HG03354 (cell line): ENCODE measurements at regions not wholly inside any gene's neighbourhood (a gene's known extent, or its start where the extent isn't known, plus 50 kb on each side); places are given as distances from the start of the nearest gene placed in this dataset.

Source experiments
- ATAC-seq: cut with Tn5 transposase; IDR thresholded peaks from one replicate; pipeline ENCODE4 v1.9.1; 2021; ENCODE audit warnings: mild to moderate bottlenecking; ENCODE audit not compliant: unreplicated experiment, poor library complexity, severe bottlenecking

- no peak for ATAC-seq
These were observed 1282.0 kb downstream of the PCDH7 start for GRCh38 chr4:32002037-32002747.

GRCh38 chr4:32003548-32003947 is 1283.4 kb downstream of the PCDH7 start:
- no peak for ATAC-seq

GRCh38 chr4:32010221-32010620 is 1290.1 kb downstream of the PCDH7 start:
- ATAC-seq = no peak

- no peak for ATAC-seq
These were observed 1301.9 kb downstream of the PCDH7 start for GRCh38 chr4:32022071-32022470.

- no peak for ATAC-seq
These were observed 1305.8 kb downstream of the PCDH7 start for GRCh38 chr4:32025851-32026459.

GRCh38 chr4:32030406-32030805 is 1310.2 kb downstream of the PCDH7 start:
- ATAC-seq = no peak

- no peak for ATAC-seq
These were observed 1310.9 kb downstream of the PCDH7 start for GRCh38 chr4:32031026-32031425.

- ATAC-seq = no peak
These were observed 1312.0 kb downstream of the PCDH7 start for GRCh38 chr4:32032136-32032672.

GRCh38 chr4:32037399-32037798 is 1317.2 kb downstream of the PCDH7 start:
- ATAC-seq = no peak

GRCh38 chr4:32042486-32043247 is 1322.5 kb downstream of the PCDH7 start:
- ATAC-seq = no peak

- no peak for ATAC-seq
These were observed 1323.1 kb downstream of the PCDH7 start for GRCh38 chr4:32043248-32043633.

GRCh38 chr4:32061916-32062315 is 1341.7 kb downstream of the PCDH7 start:
- ATAC-seq = no peak

GRCh38 chr4:32073542-32073941 is 1353.4 kb downstream of the PCDH7 start:
- ATAC-seq = no peak

GRCh38 chr4:32087211-32087610 is 1367.0 kb downstream of the PCDH7 start:
- ATAC-seq = no peak

GRCh38 chr4:32094987-32095386 is 1374.8 kb downstream of the PCDH7 start:
- ATAC-seq = no peak

GRCh38 chr4:32102896-32103295 is 1382.7 kb downstream of the PCDH7 start:
- ATAC-seq = no peak

- ATAC-seq = no peak
These were observed 1386.6 kb downstream of the PCDH7 start for GRCh38 chr4:32106767-32107166.

GRCh38 chr4:32112891-32113290 is 1392.7 kb downstream of the PCDH7 start:
- ATAC-seq = no peak

GRCh38 chr4:32117693-32118092 is 1397.5 kb downstream of the PCDH7 start:
- ATAC-seq = no peak

GRCh38 chr4:32119907-32120306 is 1399.7 kb downstream of the PCDH7 start:
- ATAC-seq = no peak

- ATAC-seq = no peak
These were observed 1408.4 kb downstream of the PCDH7 start for GRCh38 chr4:32128549-32128948.
